ENCODE measurements at regions not wholly inside any gene's neighbourhood (a gene's known extent, or its start where the extent isn't known, plus 50 kb on each side); places are given as distances from the start of the nearest gene placed in this dataset.

DNA sequence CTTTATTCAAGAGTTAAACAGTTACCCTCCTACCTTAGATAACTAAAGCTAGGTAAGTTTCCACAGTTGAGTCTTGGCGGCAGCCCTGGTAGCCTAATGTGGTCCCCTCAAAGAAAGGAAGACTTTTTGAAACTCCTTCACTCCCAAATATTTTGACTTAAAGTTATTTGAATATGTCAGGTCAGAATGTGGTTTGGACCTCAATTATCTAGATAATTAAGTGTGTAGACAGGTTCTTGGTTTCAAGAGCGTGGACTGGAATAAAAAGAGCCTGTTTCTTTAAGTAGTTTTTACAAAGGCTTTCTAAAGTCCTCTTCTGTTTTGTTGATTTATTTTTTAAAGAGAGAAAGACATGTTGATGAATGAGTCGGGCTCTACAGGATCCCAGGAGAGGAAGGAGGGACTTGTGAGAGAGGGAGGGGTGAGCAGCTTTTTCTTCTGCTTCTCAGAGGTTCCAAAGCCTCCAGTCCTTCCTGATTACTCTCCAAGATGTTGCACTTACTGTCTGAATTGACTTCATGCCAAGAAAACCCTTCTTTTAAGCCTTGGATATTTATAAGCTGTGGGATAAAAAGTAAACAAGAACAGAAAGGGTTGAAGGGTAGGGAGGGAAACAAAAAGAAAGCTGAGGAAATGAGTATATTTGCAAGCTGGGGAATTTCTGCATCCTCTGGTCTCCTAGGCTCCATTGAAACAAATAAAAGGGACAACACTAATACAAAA, 457.4 kb downstream of the IGSF11 start:
- H2AFZ ChIP-seq (ENCODE audit: low read length), result no peak overlapping the region
- H4K8ac ChIP-seq (ENCODE audit: extremely low read depth, insufficient read depth, low read length), result no peak overlapping the region
- no peaks in the 10 kb centered on the region for H3K36me3 ChIP-seq (ENCODE audit: control insufficient read depth in 2 of 4, insufficient read depth in 4 of 4, low read length in 3 of 4)
- no peaks in the 10 kb centered on the region for H3K9me3 ChIP-seq (ENCODE audit: insufficient read depth in 2 of 2, low read depth in 1 of 2, low read length in 1 of 2)
- H3K79me2 ChIP-seq (ENCODE audit: control insufficient read depth in 1 of 2, insufficient read depth in 2 of 2, low read length in 2 of 2), result no peaks in the 10 kb centered on the region
- no peak for FAIRE-seq
- CTCF ChIA-PET (ENCODE audit: partially characterized antibody), result no interaction called here
- no peak overlapping the region for H3K14ac ChIP-seq (ENCODE audit: insufficient read length)
- no peak overlapping the region for H3K4me3 ChIP-seq (ENCODE audit: extremely low read depth in 1 of 4, insufficient read depth in 2 of 4, low read depth in 3 of 4, low read length in 4 of 4)
- no peak overlapping the region for H3K18ac ChIP-seq (ENCODE audit: extremely low read depth, low read length)
- H3K23ac ChIP-seq (ENCODE audit: insufficient read length), result no peak overlapping the region
- WGBS, 2 experiments (ENCODE audit: extremely low coverage in 1 of 2, insufficient coverage in 1 of 2, insufficient read length in 1 of 2, insufficient replicate concordance in 2 of 2, low coverage in 1 of 2, low lambda C conversion rate in 2 of 2, missing lambda C conversion rate in 1 of 2), result 89% methylated on average over 3 of the region's 3 CpGs; no CpG with 5 or more reads in 1 of the 2 experiments
- no peak overlapping the region for H3K9ac ChIP-seq (replicated peaks in 1 of 4; ENCODE audit: extremely low read depth in 1 of 4, low read depth in 3 of 4, low read length in 3 of 4)
- H3K4me1 ChIP-seq (replicated peaks in 1 of 4; ENCODE audit: control insufficient read depth in 3 of 4, insufficient read depth in 4 of 4, low read length in 3 of 4), result no peaks in the 10 kb centered on the region
- no peaks in the 10 kb centered on the region for H3K79me1 ChIP-seq (ENCODE audit: low read depth, low read length)
- H2AK5ac ChIP-seq (ENCODE audit: low read depth, low read length), result no peak overlapping the region
- H4K20me1 ChIP-seq (replicated peaks in 1 of 2; ENCODE audit: control insufficient read depth in 1 of 2, insufficient read depth in 2 of 2, low read length in 2 of 2), result no peaks in the 10 kb centered on the region
- H2BK12ac ChIP-seq (ENCODE audit: low read depth, low read length), result no peak overlapping the region
- no peak overlapping the region for H2BK5ac ChIP-seq (ENCODE audit: low read depth, low read length)
- DNase-seq (ENCODE audit: low read depth in 1 of 2, low spot score in 2 of 2), result no peak
- H3K27ac ChIP-seq (ENCODE audit: low read depth, low read length), result no peak overlapping the region
- H3K27me3 ChIP-seq (replicated peaks in 1 of 4; ENCODE audit: control insufficient read depth in 3 of 4, extremely low read depth in 1 of 4, insufficient read depth in 3 of 4, low read length in 3 of 4), result no peaks in the 10 kb centered on the region
- no peak overlapping the region for H4K91ac ChIP-seq (replicated peaks; ENCODE audit: insufficient read length, low read length)
- no peak overlapping the region for H2BK20ac ChIP-seq (ENCODE audit: low read length)
- no peaks in the 10 kb centered on the region; the same call in 1 of the 2 replicates for H3K23me2 ChIP-seq (ENCODE audit: low read depth, low read length)
- POLR2A ChIA-PET (ENCODE audit: partially characterized antibody), result no interaction called here
- H3K56ac ChIP-seq (replicated peaks; ENCODE audit: insufficient read length, low read depth, low read length), result no peak overlapping the region
- no peak overlapping the region for H3K4me2 ChIP-seq (ENCODE audit: insufficient read depth in 1 of 2, low read depth in 2 of 2, low read length in 2 of 2)
- H2BK120ac ChIP-seq (replicated peaks; ENCODE audit: low read depth, low read length), result no peak overlapping the region
- no peak overlapping the region for H4K5ac ChIP-seq (ENCODE audit: insufficient read length, low read depth, low read length)
- no peak overlapping the region for H2BK15ac ChIP-seq (ENCODE audit: low read length)
- H3K4ac ChIP-seq (replicated peaks; ENCODE audit: insufficient read length, low read depth, low read length), result no peak overlapping the region
- TF ChIP-seq, protein P1, sequence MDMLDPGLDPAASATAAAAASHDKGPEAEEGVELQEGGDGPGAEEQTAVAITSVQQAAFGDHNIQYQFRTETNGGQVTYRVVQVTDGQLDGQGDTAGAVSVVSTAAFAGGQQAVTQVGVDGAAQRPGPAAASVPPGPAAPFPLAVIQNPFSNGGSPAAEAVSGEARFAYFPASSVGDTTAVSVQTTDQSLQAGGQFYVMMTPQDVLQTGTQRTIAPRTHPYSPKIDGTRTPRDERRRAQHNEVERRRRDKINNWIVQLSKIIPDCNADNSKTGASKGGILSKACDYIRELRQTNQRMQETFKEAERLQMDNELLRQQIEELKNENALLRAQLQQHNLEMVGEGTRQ (IDR thresholded peaks at IDR 0.05; ENCODE audit: low read length), result no peak
- TF ChIP-seq SAP30 (IDR thresholded peaks at IDR 0.05; ENCODE audit: insufficient read depth, insufficient replicate concordance, low read length) (no peak), RBBP5 (IDR thresholded peaks at IDR 0.05; ENCODE audit: borderline replicate concordance, low read depth, low read length) (no peak), TBP (IDR thresholded peaks at IDR 0.05; ENCODE audit: low read depth, low read length) (no peak), CREB1 (IDR thresholded peaks at IDR 0.05) (no peak), EZH2 (IDR thresholded peaks at IDR 0.05; ENCODE audit: low read depth, low read length, severe bottlenecking) (no peak), KDM1A (IDR thresholded peaks at IDR 0.05; ENCODE audit: borderline replicate concordance, low read length) (no peak), GABPA (IDR thresholded peaks at IDR 0.05; ENCODE audit: borderline replicate concordance, insufficient read depth, low read length) (no peak), CEBPB (IDR thresholded peaks at IDR 0.05; ENCODE audit: low read depth, low read length) (no peak), CBX8 (IDR thresholded peaks at IDR 0.05; ENCODE audit: borderline replicate concordance, low read depth, low read length) (no peak), BRCA1 (IDR thresholded peaks at IDR 0.05; ENCODE audit: low read depth, low read length) (no peak)
- TF ChIP-seq, protein P2, sequence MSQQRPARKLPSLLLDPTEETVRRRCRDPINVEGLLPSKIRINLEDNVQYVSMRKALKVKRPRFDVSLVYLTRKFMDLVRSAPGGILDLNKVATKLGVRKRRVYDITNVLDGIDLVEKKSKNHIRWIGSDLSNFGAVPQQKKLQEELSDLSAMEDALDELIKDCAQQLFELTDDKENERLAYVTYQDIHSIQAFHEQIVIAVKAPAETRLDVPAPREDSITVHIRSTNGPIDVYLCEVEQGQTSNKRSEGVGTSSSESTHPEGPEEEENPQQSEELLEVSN (IDR thresholded peaks at IDR 0.05), result no peak
